ENCODE measurements at regions not wholly inside any gene's neighbourhood (a gene's known extent, or its start where the extent isn't known, plus 50 kb on each side); places are given as distances from the start of the nearest gene placed in this dataset.
A peak's percentile ranks its signal among the peaks of the same experiment; 100 is the strongest.

GRCh38 chrX:14363728-14364127, 165.6 kb upstream of the GLRA2 start:
- H3K79me2 ChIP-seq (ENCODE audit: insufficient read depth, low read length): no peaks in the 10 kb centered on the region
- H3K27ac ChIP-seq (ENCODE audit: low read depth, low read length): no peak overlapping the region
- Mint-ChIP-seq H3K4me1 (ENCODE audit: low read depth, unreplicated experiment) (peaks cover 16% of the 10 kb centered on the region), H3K27ac (ENCODE audit: unreplicated experiment) (no peak overlapping the region), H3K27me3 (ENCODE audit: low read depth, unreplicated experiment) (no peaks in the 10 kb centered on the region), H3K36me3 (ENCODE audit: low read depth, unreplicated experiment) (no peaks in the 10 kb centered on the region), H3K4me3 (ENCODE audit: unreplicated experiment) (no peak overlapping the region), H3K9me3 (ENCODE audit: unreplicated experiment) (no peaks in the 10 kb centered on the region)
- no peak for DNase-seq (ENCODE audit: low read depth)
- no peak overlapping the region for H3K9ac ChIP-seq (ENCODE audit: low read length)
- FAIRE-seq: peak; percentile 43
- H3K36me3 ChIP-seq (ENCODE audit: insufficient read depth, low read length): no peaks in the 10 kb centered on the region
- H3K4me2 ChIP-seq (ENCODE audit: low read length): no peak overlapping the region
- TF ChIP-seq CTCF (IDR thresholded peaks at IDR 0.05; ENCODE audit: insufficient read depth, low read depth, low read length) (no peak), EZH2 (IDR thresholded peaks at IDR 0.05; ENCODE audit: insufficient read depth, low read length) (no peak)
- H3K4me1 ChIP-seq (ENCODE audit: insufficient read depth, low read length): peaks cover 2% of the 10 kb centered on the region
- no peak overlapping the region for H2AFZ ChIP-seq (ENCODE audit: low read depth, low read length)
- H4K20me1 ChIP-seq (ENCODE audit: insufficient read depth, low read length): no peaks in the 10 kb centered on the region
- H3K9me3 ChIP-seq (ENCODE audit: insufficient read depth, low read depth, low read length): no peaks in the 10 kb centered on the region
- no peaks in the 10 kb centered on the region for H3K27me3 ChIP-seq (ENCODE audit: insufficient read depth, low read length)
- H3K4me3 ChIP-seq (ENCODE audit: insufficient read depth, low read depth, low read length): no peak overlapping the region

GRCh38 chrX:14362721-14363120, 166.6 kb upstream of the GLRA2 start:
- Histone ChIP-seq H3K36me3 (ENCODE audit: insufficient read depth, low read length) (no peaks in the 10 kb centered on the region), H3K4me1 (ENCODE audit: insufficient read depth, low read length) (peaks cover 2% of the 10 kb centered on the region), H3K9ac (ENCODE audit: low read length) (no peak overlapping the region), H3K27me3 (ENCODE audit: insufficient read depth, low read length) (no peaks in the 10 kb centered on the region), H4K20me1 (ENCODE audit: insufficient read depth, low read length) (no peaks in the 10 kb centered on the region), H3K27ac (ENCODE audit: low read depth, low read length) (no peak overlapping the region), H2AFZ (ENCODE audit: low read depth, low read length) (no peak overlapping the region), H3K4me3 (ENCODE audit: insufficient read depth, low read depth, low read length) (no peak overlapping the region), H3K79me2 (ENCODE audit: insufficient read depth, low read length) (no peaks in the 10 kb centered on the region), H3K4me2 (ENCODE audit: low read length) (peak overlapping the region; percentile 30), H3K9me3 (ENCODE audit: insufficient read depth, low read depth, low read length) (no peaks in the 10 kb centered on the region)
- peak; percentile 93 for FAIRE-seq
- no peak overlapping the region for H3K4me3 Mint-ChIP-seq (ENCODE audit: unreplicated experiment)
- H3K27me3 Mint-ChIP-seq (ENCODE audit: low read depth, unreplicated experiment): no peaks in the 10 kb centered on the region
- peak overlapping the region; percentile 66 for H3K27ac Mint-ChIP-seq (ENCODE audit: unreplicated experiment)
- H3K9me3 Mint-ChIP-seq (ENCODE audit: unreplicated experiment): no peaks in the 10 kb centered on the region
- TF ChIP-seq CTCF (IDR thresholded peaks at IDR 0.05; ENCODE audit: insufficient read depth, low read depth, low read length) (no peak), EZH2 (IDR thresholded peaks at IDR 0.05; ENCODE audit: insufficient read depth, low read length) (no peak)
- peaks cover 16% of the 10 kb centered on the region for H3K4me1 Mint-ChIP-seq (ENCODE audit: low read depth, unreplicated experiment)
- peak; percentile 27 for DNase-seq (ENCODE audit: low read depth)
- no peaks in the 10 kb centered on the region for H3K36me3 Mint-ChIP-seq (ENCODE audit: low read depth, unreplicated experiment)

GRCh38 chrX:14361435-14361834, 167.9 kb upstream of the GLRA2 start:
- no peak for TF ChIP-seq EZH2 (IDR thresholded peaks at IDR 0.05; ENCODE audit: insufficient read depth, low read length)
- TF ChIP-seq CTCF (IDR thresholded peaks at IDR 0.05; ENCODE audit: insufficient read depth, low read depth, low read length): no peak
- DNase-seq (ENCODE audit: low read depth) (no peak), FAIRE-seq (no peak)
- Histone ChIP-seq H3K36me3 (ENCODE audit: insufficient read depth, low read length) (no peaks in the 10 kb centered on the region), H3K9ac (ENCODE audit: low read length) (no peak overlapping the region), H3K27ac (ENCODE audit: low read depth, low read length) (no peak overlapping the region), H2AFZ (ENCODE audit: low read depth, low read length) (no peak overlapping the region), H4K20me1 (ENCODE audit: insufficient read depth, low read length) (no peaks in the 10 kb centered on the region), H3K9me3 (ENCODE audit: insufficient read depth, low read depth, low read length) (no peaks in the 10 kb centered on the region), H3K79me2 (ENCODE audit: insufficient read depth, low read length) (no peaks in the 10 kb centered on the region), H3K4me1 (ENCODE audit: insufficient read depth, low read length) (peaks cover 2% of the 10 kb centered on the region), H3K4me3 (ENCODE audit: insufficient read depth, low read depth, low read length) (no peak overlapping the region), H3K4me2 (ENCODE audit: low read length) (no peak overlapping the region), H3K27me3 (ENCODE audit: insufficient read depth, low read length) (no peaks in the 10 kb centered on the region)
- no peaks in the 10 kb centered on the region for H3K9me3 Mint-ChIP-seq (ENCODE audit: unreplicated experiment)
- H3K27ac Mint-ChIP-seq (ENCODE audit: unreplicated experiment): no peak overlapping the region
- no peaks in the 10 kb centered on the region for H3K36me3 Mint-ChIP-seq (ENCODE audit: low read depth, unreplicated experiment)
- no peak overlapping the region for H3K4me3 Mint-ChIP-seq (ENCODE audit: unreplicated experiment)
- H3K4me1 Mint-ChIP-seq (ENCODE audit: low read depth, unreplicated experiment): peaks cover 28% of the 10 kb centered on the region
- H3K27me3 Mint-ChIP-seq (ENCODE audit: low read depth, unreplicated experiment): no peaks in the 10 kb centered on the region

Data from astrocyte (in vitro differentiated cells and primary cell).